H1 (cell line): ENCODE measurements at regions not wholly inside any gene's neighbourhood (a gene's known extent, or its start where the extent isn't known, plus 50 kb on each side); places are given as distances from the start of the nearest gene placed in this dataset.

Experiments used
- CHD7 ChIP-seq: fragments of 300-600 bp; sonication (generic); IDR thresholded peaks from 2 replicates; pipeline ENCODE4 v1.7.1; 2012; ENCODE audit warnings: low read length, moderate library complexity, mild to moderate bottlenecking, inconsistent platforms; ENCODE audit not compliant: insufficient replicate concordance
- KDM5A ChIP-seq: fragments of 200-600 bp; IDR thresholded peaks from 2 replicates; pipeline ENCODE4 v1.7.1; 2012; ENCODE audit warnings: mild to moderate bottlenecking, low read length, inconsistent platforms, mixed read lengths
- SP1 ChIP-seq: IDR thresholded peaks from 2 replicates; pipeline ENCODE4 v1.6.1; 2011; ENCODE audit warnings: low read depth, low read length
- SRF ChIP-seq: IDR thresholded peaks from 2 replicates; pipeline ENCODE4 v1.6.1; 2011; ENCODE audit warnings: mild to moderate bottlenecking, low read depth, low read length, moderate library complexity

- no peak for TF ChIP-seq CHD7
- no peak for TF ChIP-seq SRF
- TF ChIP-seq KDM5A, result no peak
- no peak for TF ChIP-seq SP1
These were observed 146.0 kb downstream of the NDFIP2 start (continued) for GRCh38 chr13:79626924-79627323.
